GM21529 (cell line): ENCODE measurements at regions not wholly inside any gene's neighbourhood (a gene's known extent, or its start where the extent isn't known, plus 50 kb on each side); places are given as distances from the start of the nearest gene placed in this dataset.

Experiments
- ATAC-seq: cut with Tn5 transposase; IDR thresholded peaks from one replicate; pipeline ENCODE4 v1.9.1; 2021; ENCODE audit not compliant: unreplicated experiment

DNA sequence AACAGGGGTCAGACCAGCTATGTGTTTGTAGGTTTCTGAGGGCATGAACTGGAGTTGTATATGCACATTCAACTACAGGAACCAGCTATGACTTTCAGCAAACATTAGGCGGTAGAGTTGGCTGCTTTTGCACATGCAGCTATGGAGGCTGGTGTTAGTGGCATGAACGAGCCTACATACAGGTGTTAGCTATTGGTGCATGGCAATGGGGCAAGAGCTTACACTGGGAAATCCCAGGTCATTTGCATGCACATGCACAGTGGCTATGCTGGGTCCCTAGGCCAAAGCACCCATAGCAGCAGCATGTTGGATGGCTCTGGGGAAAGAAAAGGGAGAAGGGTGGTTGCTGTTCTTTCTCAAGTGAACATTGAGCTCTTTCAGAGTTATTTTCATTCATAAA, 1018.5 kb upstream of the PHF14 start:
- ATAC-seq = no peak

DNA sequence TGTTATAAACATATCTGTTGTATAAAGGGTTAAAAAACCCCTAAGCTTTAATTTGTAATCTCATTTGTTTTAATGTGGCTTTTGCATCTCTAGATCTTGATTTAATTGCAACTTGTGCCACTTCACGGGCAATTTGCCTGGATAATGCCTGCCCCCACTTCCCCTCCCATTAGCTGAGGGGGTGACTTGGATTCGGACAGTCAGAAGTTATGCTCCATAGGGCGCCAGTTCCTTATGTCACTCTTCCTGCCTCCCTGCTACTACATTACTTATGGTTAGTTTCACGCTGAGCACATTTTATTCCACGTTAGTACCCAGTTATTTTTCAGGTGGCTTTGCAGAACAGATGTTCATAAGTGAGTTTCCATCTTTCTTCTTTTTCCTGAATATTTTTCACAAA, 1015.2 kb upstream of the PHF14 start:
- ATAC-seq = no peak

DNA sequence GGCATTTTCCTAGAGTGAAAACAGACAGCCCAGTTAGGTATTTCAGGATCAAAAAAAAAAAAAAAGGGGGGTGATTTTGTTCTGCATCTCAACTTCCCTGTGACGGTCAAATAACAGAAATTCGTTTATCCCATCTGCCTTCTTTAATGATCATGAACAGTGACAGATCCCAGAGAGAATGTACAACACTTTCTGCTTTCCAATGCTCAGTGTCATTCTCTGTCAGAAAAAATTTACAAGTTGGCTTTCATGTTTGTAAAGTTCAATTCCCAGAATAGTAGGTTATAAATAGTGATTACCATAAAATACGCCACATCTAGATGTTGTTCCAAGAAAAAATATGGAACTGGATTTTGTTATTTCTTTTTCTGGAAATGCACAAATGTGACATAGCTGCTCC, 1013.2 kb upstream of the PHF14 start:
- no peak for ATAC-seq

DNA sequence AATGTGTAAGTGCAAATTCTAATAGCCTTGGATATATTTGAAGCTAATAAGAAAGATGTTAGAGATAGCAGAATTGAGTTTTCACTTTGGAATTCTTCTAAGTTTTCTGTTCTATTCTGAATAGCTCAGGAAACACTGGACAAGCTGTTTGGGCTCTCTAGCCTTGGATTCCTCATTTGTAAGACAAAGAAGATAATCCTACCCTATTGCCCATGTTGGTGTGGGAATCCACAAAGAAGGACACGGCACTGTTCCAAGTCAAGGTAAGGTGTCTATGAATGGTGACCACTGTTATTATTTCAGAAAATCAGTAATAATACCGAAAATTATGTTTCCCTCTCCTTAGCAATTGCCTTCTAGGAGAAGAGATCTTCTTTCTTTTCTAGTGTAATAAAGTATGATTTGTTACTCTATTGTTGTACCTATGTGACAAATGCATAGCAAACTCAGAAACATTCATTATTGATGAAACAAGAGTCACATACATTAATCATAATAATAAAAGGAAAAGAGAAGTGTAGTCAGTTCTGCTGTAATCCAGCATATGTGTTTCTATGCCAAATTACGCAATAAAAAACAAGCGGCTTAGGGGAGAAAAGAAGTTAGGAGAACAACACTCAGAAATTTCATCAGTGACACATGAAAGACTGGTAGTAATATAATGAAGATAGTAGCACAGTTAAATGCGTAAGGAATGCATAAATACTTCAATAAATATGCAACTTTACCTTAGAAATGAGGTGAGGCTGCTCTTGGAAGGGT, 1012.3 kb upstream of the PHF14 start:
- no peak for ATAC-seq

DNA sequence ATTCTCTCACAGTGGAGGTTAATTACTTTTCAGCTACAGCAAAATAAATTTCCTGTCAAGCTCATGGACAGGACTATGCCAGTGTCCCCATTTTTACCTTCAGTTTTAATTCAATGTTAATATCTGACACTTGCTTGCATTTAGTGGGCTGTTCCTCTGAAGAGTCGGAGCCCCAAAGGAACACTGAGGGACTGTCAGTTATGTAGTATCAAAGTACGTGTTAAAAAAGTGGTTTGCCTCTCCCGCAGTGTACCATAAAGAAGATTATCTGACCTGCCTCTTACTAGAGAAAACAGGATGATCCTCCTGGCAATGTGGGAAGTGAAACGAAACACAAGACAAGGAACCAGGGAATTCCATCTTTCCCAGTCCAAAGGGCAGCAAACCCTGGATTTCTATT, 1010.9 kb upstream of the PHF14 start:
- no peak for ATAC-seq

DNA sequence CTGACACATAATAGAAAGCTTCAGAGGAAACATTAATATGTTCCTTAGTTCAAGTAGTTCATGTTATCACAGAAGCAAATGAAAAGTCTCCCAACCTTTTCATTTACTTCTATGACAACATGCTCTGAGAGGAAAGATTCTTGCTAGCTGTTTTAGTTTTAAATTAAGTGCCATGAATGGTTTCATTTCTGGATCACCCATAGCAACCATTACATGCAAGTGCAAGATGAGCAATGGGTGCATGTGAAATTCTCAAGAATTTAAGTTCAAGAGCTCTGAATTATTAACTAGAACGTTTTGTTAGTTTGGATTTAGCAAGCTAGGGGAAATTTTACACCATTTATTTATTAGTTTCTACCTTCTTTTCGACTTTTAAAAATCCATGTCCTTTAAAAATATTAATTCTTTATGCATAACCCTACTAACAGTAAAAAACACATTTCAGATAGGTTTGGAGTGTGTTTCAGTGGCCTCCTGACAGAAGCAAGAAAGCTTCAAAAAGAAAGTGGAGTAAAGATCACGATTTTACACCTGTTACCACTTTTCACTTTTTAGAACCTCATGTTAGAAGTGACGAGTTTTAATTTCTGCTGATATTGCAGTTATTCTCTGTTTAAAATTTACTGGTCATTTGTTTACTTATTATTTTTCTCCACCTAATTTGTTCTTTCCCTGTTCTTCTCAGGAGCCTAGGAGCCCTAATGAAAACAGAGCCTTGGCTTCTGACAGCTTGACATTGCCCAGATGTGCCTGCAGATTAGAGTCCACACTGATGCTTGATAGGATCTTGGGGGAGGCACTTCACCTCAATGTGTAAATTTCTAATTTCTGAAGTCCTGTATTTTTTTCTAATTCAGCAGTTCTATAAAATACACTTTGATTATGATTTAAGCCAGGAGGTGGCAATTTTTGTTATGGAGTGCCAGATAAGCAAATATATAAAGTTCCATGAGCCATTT, 995.3 kb upstream of the PHF14 start:
- no peak for ATAC-seq

DNA sequence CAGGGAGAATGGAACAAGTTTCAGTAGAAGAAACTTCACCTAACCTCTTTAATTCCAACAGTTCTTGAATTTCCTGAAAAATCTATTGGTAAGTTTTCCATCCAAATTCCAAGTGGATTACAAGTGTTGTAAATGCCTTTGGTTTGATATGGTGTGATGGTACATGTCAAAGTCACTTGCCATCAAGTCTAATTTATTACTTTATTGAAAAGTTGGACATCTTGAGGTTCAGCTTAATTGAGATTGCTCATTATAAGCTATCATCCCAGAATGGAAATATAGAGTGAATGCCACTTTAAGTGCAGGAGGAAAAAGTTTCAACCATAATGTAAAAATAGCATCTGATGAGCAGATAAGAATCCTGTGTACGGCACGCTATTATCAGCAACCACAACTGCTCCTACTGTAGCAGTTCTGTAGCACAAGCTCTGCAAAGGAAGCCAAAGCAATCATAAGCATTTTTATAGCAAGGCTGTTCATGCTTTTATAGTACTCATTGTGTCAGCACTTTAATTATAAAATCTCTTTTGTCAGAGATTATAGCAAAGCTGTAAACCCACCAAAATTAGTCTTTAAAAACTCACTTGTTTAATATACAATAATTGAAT, 991.8 kb upstream of the PHF14 start:
- no peak for ATAC-seq

DNA sequence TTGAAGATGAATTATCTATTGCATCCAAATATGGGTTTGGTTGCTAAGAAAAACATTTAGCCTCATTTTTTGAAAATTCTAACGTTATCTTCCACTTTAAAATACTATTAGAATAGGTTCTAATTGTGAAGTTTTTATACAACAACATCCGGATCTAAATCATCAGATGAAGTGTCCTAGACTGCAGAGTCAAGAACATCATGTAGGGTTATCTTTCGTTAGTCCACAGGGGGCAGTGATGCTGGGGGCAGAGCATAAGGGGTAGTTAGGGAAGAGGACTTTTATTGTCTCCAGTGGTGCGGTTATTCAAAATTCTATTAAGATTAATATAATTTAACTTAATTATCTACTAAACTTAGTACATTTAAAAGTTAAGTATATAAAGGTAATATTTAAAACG, 990.6 kb upstream of the PHF14 start:
- no peak for ATAC-seq

DNA sequence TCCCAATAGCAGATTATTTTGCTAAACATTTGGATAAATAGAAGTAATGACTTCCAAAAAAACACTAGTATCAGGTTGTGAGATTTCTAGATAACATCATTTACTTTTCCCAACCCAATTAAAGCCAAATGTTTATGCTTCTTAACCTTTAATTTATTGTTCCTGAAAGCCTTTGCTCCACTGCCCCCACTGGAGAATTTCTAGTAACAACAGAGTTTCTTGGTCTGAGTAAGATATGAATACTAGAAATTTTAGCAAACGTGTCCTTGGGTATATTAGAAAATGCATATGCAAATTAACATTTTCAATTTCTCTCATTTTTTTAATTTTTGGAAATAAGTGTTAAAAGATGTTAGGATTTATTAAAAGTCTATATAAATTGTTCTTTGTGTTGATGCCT, 958.0 kb upstream of the PHF14 start:
- ATAC-seq = no peak

DNA sequence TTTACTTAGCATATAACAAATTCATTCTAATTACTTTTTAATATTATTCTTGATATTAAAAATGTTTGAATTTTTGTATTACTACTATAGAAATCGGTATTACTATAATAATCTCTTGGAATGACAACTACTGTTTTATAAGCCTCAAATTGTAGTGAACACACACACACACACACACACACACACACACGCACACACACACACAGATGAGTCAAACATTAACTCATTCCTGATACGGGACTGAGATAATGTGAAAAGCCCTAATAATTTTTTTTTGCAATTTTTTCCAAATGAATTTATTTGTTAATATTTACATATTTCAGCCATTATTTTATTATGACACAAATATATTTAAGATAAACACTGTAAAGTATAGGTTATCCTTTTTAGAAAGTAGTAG, 951.2 kb upstream of the PHF14 start:
- no peak for ATAC-seq

DNA sequence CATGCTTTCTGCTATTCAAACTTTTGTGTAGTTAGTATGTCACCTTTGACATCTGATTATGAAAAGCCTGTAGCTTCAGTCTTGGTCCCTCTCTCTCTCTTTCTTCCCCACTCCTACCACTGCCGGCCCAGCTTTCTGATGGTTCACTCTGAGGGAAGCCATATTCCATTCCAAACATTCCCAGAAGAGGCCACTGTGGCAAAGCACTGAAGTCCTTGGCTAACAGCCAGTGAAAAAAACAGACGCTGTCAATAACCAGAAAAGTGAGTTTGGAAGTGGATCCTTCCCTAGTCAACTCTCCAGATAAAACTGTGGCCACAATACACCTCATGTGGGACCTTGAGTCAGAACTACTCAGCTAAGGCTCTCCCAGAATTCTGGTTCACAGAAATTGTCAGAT, 950.7 kb upstream of the PHF14 start:
- ATAC-seq = no peak

DNA sequence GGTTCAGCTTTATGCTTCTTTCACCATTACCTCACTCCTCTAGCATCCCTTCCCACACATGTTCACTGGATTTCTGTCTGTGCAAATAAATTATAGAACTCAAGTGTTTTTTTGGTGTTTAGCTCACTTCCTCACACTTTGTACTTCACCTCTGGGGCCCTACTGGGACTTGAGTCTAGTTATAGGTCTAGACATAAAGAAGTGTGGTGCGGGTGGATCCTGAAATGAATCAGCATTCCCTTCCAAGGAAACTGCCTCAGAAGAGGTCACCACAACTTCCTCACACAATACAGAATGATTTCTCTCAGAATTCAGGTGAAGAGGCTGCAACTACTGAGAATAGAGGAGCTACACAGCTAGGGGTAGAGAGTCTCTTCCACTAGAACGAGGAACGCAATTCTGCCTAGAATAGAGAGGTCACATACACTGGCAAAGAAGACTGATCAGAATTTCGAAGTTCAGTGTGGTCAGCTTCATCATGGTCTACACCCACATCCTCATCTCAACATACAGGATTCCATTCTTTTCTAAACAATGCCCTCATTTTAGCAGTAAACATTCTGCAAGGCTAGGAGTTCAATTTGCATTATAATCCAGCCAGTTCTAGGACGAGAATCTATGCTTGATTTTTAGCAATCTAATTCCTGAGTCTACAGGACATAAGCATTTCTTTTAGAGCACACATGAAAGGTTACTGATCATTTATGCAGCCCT, 938.7 kb upstream of the PHF14 start:
- ATAC-seq = no peak

DNA sequence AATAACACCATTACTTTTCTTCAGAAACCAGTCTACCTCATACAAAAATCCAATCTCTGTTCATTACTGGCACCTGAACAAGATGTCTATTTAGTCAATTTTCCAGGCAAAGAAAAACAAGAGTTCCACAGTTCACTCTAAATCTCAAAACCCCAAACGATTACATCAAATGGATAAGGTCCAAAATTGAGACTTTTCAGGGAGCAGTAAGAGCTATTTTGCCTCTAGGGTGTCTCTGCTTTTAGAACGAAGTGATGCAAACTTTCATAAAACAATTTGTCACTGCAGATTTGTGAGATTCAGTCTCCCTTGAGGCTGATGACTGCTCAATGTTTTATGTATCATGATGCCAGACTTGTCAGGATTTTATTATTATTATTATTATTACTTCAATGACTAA, 937.0 kb upstream of the PHF14 start:
- no peak for ATAC-seq

DNA sequence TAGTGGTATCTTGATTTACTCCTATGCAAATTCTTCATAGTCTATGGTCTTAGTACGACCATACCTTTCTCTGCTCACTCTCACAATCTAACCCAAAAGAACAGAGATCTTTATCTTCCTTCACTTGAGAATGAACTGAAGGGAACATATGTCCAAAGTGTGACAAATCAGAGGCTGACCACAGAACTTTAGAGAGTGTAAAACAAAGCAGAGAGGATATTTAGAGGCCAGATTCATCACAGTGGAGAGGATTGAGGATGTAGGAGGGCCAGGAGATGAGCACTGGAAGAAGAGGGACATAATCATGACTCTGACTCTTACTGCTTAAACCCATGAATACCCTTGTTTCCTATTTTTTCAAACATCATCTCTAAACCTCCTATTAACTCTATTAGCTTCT, 935.3 kb upstream of the PHF14 start:
- ATAC-seq = no peak

DNA sequence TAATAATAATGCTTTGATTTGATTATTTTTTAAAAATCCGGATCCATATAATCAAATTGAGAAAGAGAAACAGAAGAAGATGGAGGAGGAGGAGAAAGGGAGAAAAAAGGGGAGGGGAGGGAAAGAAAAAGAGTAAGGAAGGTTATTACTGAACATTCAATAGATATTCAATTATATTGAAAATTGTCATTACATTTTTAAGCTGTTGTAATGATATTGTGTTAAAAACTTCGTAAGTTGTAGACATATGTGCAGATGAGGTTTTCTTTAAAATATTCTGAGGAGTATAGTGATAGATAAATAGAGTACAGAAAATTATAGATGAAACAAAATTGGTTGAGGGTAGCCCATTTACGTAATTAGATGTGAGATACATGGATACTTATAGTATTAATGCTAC, 933.0 kb upstream of the PHF14 start:
- no peak for ATAC-seq

DNA sequence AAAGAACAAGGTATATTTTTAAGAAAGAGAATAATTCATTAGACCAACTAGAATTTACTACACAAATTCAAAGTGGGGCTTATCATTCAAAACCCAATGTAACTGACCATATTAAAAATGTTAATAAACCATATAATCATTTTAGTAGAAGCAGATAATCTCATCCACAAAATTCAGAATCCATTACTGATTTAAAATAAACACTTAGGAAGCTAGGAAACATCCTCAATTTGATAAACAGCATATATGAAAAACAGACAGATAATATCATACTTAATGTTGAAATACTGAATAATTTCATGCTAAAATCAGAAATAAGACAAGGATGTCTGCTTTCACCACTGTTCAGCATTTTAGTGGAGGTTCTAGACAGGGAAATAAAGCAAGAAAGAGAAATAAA, 902.8 kb upstream of the PHF14 start:
- ATAC-seq = no peak

DNA sequence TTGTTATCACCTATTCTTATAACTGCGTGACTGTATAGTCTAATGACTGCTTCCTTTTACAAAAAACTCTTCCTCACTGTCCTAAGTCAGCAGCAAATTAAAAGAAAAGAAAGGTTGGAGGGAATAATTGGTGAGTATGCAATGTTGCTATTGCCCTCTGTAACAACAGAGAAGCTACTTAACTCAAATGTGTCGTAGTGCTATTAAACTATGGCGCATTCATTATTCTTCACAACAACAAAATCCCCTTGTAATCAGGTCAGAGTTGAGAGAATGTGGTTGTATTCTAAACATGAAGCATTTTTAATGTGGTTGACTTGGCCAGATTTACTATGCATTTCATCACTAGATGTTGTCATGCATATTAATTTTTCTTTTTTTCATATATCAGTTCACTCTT, 897.8 kb upstream of the PHF14 start:
- ATAC-seq = no peak

DNA sequence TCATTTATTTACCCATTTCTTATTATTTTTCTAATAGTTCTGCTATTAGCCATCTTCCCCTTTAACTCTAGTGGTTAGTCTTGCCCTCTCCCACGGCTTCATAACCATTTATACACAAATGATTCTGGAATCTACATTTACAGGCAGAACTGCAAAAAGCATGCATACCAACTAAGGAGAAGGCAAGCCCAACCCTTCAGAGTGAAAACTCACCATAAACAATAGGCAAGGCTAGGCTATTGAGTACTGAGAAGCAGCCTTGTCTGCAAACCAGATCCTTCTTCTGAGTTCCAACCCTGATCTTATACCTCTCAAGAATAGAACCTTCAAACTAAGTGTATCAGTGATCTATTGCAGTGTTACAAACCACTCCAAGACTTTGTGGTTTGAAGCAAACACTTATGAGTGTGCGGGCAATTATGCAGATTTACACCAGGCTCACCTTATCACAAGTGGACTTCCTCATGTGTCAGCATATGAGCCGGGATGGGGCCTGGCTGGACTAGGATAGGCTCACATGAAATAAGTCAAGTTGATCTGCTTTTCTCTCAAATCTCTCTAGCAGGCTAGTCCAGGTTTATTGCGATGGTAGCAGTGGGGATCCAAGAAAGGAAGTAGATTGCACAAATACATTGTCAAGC, 896.9 kb upstream of the PHF14 start:
- no peak for ATAC-seq

DNA sequence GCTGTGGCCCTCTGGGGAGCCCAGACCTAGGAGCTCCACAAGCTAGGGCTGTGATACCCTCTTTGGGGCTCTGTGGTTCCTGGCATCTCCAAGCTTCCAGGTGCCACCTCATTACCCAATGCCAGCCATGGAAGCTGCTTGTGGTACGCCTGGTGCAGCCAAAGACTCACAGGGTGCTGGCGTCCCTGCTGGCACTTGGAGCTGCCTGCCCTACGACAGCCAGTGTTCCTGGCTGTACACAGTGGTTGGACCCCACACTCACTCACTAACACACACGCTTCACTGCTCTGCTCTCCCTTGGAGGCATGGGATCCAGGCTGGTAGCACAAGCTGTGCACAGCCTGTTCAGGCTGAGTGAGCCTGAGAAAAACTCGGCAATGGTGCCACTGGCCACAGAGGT, 894.1 kb upstream of the PHF14 start:
- no peak for ATAC-seq

DNA sequence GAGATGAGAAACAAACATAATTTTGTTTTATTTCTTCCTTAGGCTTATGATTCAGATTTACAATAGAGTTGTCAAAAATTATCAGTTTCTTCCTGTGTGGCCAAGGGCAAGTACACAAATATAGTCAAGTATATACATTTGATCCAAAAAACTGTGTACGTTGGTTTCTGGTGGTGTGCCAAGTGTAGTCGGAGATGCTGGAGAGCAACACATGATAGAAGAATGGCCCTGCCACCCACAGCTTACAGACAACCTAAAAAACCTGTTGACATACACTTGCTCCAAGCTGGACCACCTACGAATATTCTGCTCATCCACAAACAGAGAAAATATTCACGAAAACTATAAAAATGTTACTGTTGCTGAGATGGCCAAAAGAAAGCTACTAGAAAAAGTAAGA, 890.8 kb upstream of the PHF14 start:
- ATAC-seq = no peak

DNA sequence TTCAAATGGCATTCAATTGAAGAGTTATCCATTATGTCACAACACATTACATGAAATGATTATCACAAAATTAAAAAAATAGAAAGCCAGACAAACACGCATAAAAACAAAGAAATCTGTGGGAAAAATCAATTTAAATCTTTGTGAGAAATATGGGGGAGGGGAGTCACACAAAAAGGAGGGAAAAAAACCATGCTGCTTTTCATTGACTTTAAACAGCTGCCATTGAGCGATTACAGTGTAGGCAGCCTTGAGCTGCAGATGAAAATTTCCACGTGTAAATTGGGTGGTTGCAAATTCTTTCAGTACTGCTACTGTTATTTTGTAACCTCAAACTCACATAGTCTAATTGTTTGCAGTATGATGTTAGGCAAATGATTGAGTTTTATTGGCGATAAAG, 889.9 kb upstream of the PHF14 start:
- ATAC-seq = no peak
